Mesenchymal stem cell (in vitro differentiated cells and primary cell): ENCODE measurements at regions not wholly inside any gene's neighbourhood (a gene's known extent, or its start where the extent isn't known, plus 50 kb on each side); places are given as distances from the start of the nearest gene placed in this dataset.

Experiments
- DNase-seq: peaks from one replicate; pipeline ENCODE4 v3.0.0-alpha.2; 2013
- H2AFZ ChIP-seq: one replicate; pipeline ENCODE4 v1.6.1; 2013; ENCODE audit warnings: low read depth, mild to moderate bottlenecking, control low read depth, inconsistent platforms, low read length, moderate library complexity
- H2AK5ac ChIP-seq: 2 replicates; pipeline ENCODE4 v1.6.1; 2013; ENCODE audit warnings: low read length, moderate library complexity, mild to moderate bottlenecking, inconsistent platforms; ENCODE audit not compliant: severe bottlenecking
- H2BK120ac ChIP-seq: one replicate; pipeline ENCODE4 v1.6.1; 2013; ENCODE audit warnings: low read depth, mild to moderate bottlenecking, inconsistent platforms, low read length, moderate library complexity
- H2BK12ac ChIP-seq, 2 experiments: one replicate each; pipeline ENCODE4 v1.6.1; 2013; ENCODE audit warnings: inconsistent platforms in 2 of 2, low read length in 2 of 2, mild to moderate bottlenecking in 2 of 2, moderate library complexity in 2 of 2, control low read depth in 1 of 2
- H2BK15ac ChIP-seq: one replicate; pipeline ENCODE4 v1.6.1; 2013; ENCODE audit warnings: mild to moderate bottlenecking, low read depth, inconsistent platforms; ENCODE audit not compliant: poor library complexity, severe bottlenecking
- H2BK5ac ChIP-seq: 2 replicates; pipeline ENCODE4 v1.6.1; 2013; ENCODE audit warnings: low read depth, mild to moderate bottlenecking, low read length, control low read depth, inconsistent platforms; ENCODE audit not compliant: poor library complexity, severe bottlenecking
- H3K14ac ChIP-seq, 2 experiments: one replicate each; pipeline ENCODE4 v1.6.1; 2013; ENCODE audit warnings: inconsistent platforms in 2 of 2, low read length in 2 of 2, control low read depth in 1 of 2, mild to moderate bottlenecking in 1 of 2, moderate library complexity in 1 of 2
- H3K18ac ChIP-seq, 2 experiments: one replicate each; pipeline ENCODE4 v1.6.1; 2013; ENCODE audit warnings: inconsistent platforms in 2 of 2, low read length in 2 of 2, control low read depth in 1 of 2, low read depth in 1 of 2, mild to moderate bottlenecking in 1 of 2
- H3K23ac ChIP-seq, 2 experiments: one replicate each; pipeline ENCODE4 v1.6.1; 2013; ENCODE audit warnings: inconsistent platforms in 2 of 2, low read length in 2 of 2, mild to moderate bottlenecking in 2 of 2, moderate library complexity in 2 of 2, control low read depth in 1 of 2
- H3K27ac ChIP-seq: 2 replicates; pipeline ENCODE4 v1.5.1; 2013; ENCODE audit warnings: mild to moderate bottlenecking, moderate library complexity, low read length, control low read depth, inconsistent platforms; ENCODE audit not compliant: poor library complexity, severe bottlenecking
- H3K27me3 ChIP-seq, 2 experiments: 2 replicates each; pipeline versions ENCODE4 v1.6.1 to v1.7.0; 2013; ENCODE audit warnings: low read length in 2 of 2, mild to moderate bottlenecking in 2 of 2, moderate library complexity in 2 of 2, control low read depth in 1 of 2, inconsistent platforms in 1 of 2; ENCODE audit not compliant: control insufficient read depth in 1 of 2, insufficient read depth in 1 of 2
- H3K36me3 ChIP-seq, 2 experiments: 2 replicates each; pipeline versions ENCODE4 v1.6.1 to v1.7.0; 2013; ENCODE audit warnings: low read length in 2 of 2, control low read depth in 1 of 2, inconsistent platforms in 1 of 2, low read depth in 1 of 2, mild to moderate bottlenecking in 1 of 2; ENCODE audit not compliant: insufficient read depth in 2 of 2, control insufficient read depth in 1 of 2
- H3K4ac ChIP-seq, 2 experiments: one replicate each; pipeline ENCODE4 v1.6.1; 2013; ENCODE audit warnings: inconsistent platforms in 2 of 2, low read length in 2 of 2, mild to moderate bottlenecking in 2 of 2, moderate library complexity in 2 of 2, control low read depth in 1 of 2, low read depth in 1 of 2
- H3K4me1 ChIP-seq: 2 replicates; pipeline ENCODE4 v1.6.1; 2013; ENCODE audit warnings: low read depth, low read length, control low read depth; ENCODE audit not compliant: control insufficient read depth, insufficient read depth
- H3K4me2 ChIP-seq: 2 replicates; pipeline ENCODE4 v1.6.1; 2013; ENCODE audit warnings: low read length, mild to moderate bottlenecking, inconsistent platforms; ENCODE audit not compliant: poor library complexity, severe bottlenecking
- H3K4me3 ChIP-seq, 2 experiments: 2 replicates each; pipeline versions ENCODE4 v1.5.1 to v1.7.0; 2013; ENCODE audit warnings: low read length in 2 of 2, mild to moderate bottlenecking in 2 of 2, control low read depth in 1 of 2, low read depth in 1 of 2; ENCODE audit not compliant: insufficient read depth in 1 of 2
- H3K79me1 ChIP-seq: replicated peaks from 2 replicates; pipeline ENCODE4 v1.6.1; 2013; ENCODE audit warnings: mild to moderate bottlenecking, control low read depth, low read length, inconsistent platforms; ENCODE audit not compliant: poor library complexity, severe bottlenecking
- H3K9ac ChIP-seq: 2 replicates; pipeline ENCODE4 v1.7.0; 2013; ENCODE audit warnings: mild to moderate bottlenecking, low read length, moderate library complexity
- H3K9me3 ChIP-seq: 2 replicates; pipeline ENCODE4 v1.7.0; 2013; ENCODE audit warnings: mild to moderate bottlenecking, low read length; ENCODE audit not compliant: control insufficient read depth
- H4K8ac ChIP-seq: one replicate; pipeline ENCODE4 v1.6.1; 2013; ENCODE audit warnings: inconsistent platforms, mild to moderate bottlenecking, low read length, moderate library complexity
- H4K91ac ChIP-seq: one replicate; pipeline ENCODE4 v1.6.1; 2013; ENCODE audit warnings: mild to moderate bottlenecking, low read length, inconsistent platforms
- WGBS: methylation state at CpG from one replicate; pipeline ENCODE4 v1.1.7; 2013; ENCODE audit warnings: mixed read lengths; 5-methylcytosine and 5-hydroxymethylcytosine counted together

DNA sequence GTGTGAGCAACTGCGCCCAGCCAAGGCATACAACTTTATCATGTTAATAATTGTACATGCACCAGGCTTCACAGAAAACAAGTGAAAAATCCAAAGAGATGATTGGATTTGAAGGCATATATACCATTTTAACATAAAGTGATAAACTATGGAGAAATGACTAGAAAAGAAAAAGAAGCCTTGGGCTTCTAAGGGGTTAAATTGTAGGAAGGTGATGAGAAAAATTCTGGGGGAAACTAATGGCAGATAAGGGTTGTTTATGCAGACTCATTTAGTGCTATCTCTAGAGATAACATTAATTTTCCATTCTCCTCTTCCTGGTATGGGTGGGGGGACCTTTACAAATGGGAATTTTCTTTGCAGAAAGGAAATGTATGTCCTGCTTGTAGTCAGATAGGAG, 154.0 kb downstream of the TMEM17 start:
- no peak overlapping the region for H2BK12ac ChIP-seq
- H3K9me3 ChIP-seq = peaks cover 4% of the 10 kb centered on the region
- H3K4me2 ChIP-seq = no peak overlapping the region
- no peak overlapping the region for H3K9ac ChIP-seq
- H3K79me1 ChIP-seq = no peaks in the 10 kb centered on the region
- H3K27me3 ChIP-seq = no peaks in the 10 kb centered on the region
- H3K4me1 ChIP-seq = no peaks in the 10 kb centered on the region
- no peak overlapping the region for H3K4ac ChIP-seq
- no peak overlapping the region for H2BK120ac ChIP-seq
- WGBS = 100% methylated on average over 1 of the region's 1 CpG
- H2AK5ac ChIP-seq = no peak overlapping the region
- H3K18ac ChIP-seq = no peak overlapping the region
- H3K4me3 ChIP-seq = no peak overlapping the region
- no peak overlapping the region for H2BK5ac ChIP-seq
- no peak overlapping the region for H4K8ac ChIP-seq
- no peak overlapping the region for H4K91ac ChIP-seq
- H3K23ac ChIP-seq = no peak overlapping the region
- no peak overlapping the region for H3K14ac ChIP-seq
- no peak overlapping the region for H2BK15ac ChIP-seq
- no peak overlapping the region for H3K27ac ChIP-seq
- no peak for DNase-seq
- no peak overlapping the region for H2AFZ ChIP-seq
- no peaks in the 10 kb centered on the region for H3K36me3 ChIP-seq

DNA sequence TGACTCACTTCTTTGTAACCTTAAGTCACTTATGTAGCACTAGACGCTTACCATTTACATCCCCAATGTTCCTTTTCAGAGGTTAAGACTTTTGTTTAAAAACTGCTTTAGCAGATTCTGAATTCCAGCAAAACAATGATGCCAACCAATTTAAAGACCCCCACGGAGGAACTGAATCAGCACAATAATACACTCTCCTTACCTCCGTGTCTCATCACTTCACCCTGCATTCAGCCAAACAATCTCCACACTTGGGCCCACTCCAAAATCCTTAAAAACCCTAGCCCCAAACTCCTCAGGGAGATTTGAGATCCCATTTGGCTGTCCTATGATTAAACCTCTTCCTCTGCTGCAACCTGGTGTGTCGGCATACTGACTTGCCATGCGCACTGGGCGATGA, 153.9 kb downstream of the B3GNT2 start:
- Histone ChIP-seq H2BK12ac (no peak overlapping the region), H2BK15ac (no peak overlapping the region), H2BK5ac (no peak overlapping the region), H3K4me2 (no peak overlapping the region), H3K27ac (no peak overlapping the region), H2AFZ (no peak overlapping the region), H4K91ac (no peak overlapping the region), H3K9me3 (peaks cover 4% of the 10 kb centered on the region), H2AK5ac (no peak overlapping the region), H4K8ac (no peak overlapping the region), H2BK120ac (no peak overlapping the region), H3K36me3 (no peaks in the 10 kb centered on the region), H3K4me1 (no peaks in the 10 kb centered on the region), H3K23ac (no peak overlapping the region), H3K14ac (no peak overlapping the region), H3K79me1 (no peaks in the 10 kb centered on the region), H3K4me3 (no peak overlapping the region), H3K4ac (no peak overlapping the region), H3K9ac (no peak overlapping the region), H3K18ac (no peak overlapping the region), H3K27me3 (no peaks in the 10 kb centered on the region)
- DNase-seq = no peak
- WGBS = 83% methylated on average over 4 of the region's 6 CpGs

DNA sequence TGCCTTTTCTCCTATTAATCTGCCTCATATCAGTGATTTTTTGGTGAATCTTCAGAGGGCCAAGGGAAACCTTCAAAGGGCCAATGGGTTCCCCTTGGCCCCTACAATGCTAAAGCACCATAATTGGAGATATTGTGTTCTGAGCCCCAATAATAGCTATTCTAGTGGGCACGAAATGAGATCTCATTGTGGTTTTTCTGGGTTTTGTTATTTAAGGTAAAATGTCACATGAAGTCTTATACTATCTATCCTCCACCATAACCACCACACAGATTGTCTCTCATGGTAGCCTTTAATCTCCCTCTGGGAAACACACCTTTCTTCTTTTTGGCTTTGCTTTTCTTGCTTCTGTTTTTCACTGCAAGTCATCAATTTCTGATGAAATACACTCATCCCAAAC, 152.8 kb downstream of the B3GNT2 start:
- H2BK120ac ChIP-seq = no peak overlapping the region
- no peaks in the 10 kb centered on the region for H3K27me3 ChIP-seq
- H3K9ac ChIP-seq = no peak overlapping the region
- no peaks in the 10 kb centered on the region for H3K79me1 ChIP-seq
- no peak overlapping the region for H2AFZ ChIP-seq
- no peak overlapping the region for H2AK5ac ChIP-seq
- H2BK15ac ChIP-seq = no peak overlapping the region
- no peak overlapping the region for H4K8ac ChIP-seq
- H3K4me3 ChIP-seq = no peak overlapping the region
- no peak overlapping the region for H3K18ac ChIP-seq
- H3K9me3 ChIP-seq = peaks cover 4% of the 10 kb centered on the region
- H3K4me1 ChIP-seq = no peaks in the 10 kb centered on the region
- no peak overlapping the region for H4K91ac ChIP-seq
- H2BK5ac ChIP-seq = no peak overlapping the region
- H3K36me3 ChIP-seq = no peaks in the 10 kb centered on the region
- no peak overlapping the region for H3K4me2 ChIP-seq
- no peak overlapping the region for H3K27ac ChIP-seq
- H3K4ac ChIP-seq = no peak overlapping the region
- no CpG with 5 or more reads among the region's 1 CpG for WGBS
- H2BK12ac ChIP-seq = no peak overlapping the region
- H3K14ac ChIP-seq = no peak overlapping the region
- no peak for DNase-seq
- H3K23ac ChIP-seq = no peak overlapping the region

DNA sequence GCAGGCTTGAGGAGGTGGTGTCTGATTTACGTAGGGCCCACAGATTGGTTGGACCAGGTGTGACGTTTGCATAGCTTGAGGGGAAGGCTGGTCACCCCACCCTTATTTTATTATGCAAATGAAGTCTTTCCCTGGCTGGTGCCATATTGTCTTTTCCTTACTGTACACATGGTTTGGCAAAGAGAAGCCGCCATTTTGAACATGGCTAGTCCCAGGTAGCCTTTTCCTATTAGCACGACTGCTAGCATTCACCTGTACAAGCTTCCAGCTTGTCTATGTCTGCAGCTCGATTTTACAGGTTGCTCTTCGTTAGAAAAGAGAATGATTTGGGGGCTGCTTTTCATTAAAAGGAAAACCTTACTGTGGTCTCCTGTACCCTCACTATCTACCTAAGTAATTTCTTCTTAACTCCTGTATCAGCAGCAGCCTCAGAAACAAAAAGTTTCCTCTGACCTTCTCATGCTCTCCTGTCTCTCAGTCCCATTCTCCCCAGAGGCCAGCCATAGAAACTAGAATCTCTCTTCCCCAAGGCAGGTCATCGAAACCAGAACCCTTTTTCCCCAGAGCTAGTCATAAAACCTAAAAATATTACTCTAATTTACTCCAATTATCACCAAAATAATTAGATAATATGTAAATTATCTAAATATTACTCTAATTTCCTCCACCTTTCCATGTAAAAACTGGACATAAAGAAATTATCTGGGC, 151.8 kb downstream of the B3GNT2 start:
- Histone ChIP-seq H2BK12ac (no peak overlapping the region), H2AFZ (no peak overlapping the region), H3K27me3 (no peaks in the 10 kb centered on the region), H3K79me1 (no peaks in the 10 kb centered on the region), H2BK15ac (no peak overlapping the region), H2BK5ac (no peak overlapping the region), H3K4me2 (no peak overlapping the region), H2BK120ac (no peak overlapping the region), H3K4me1 (no peaks in the 10 kb centered on the region), H3K27ac (no peak overlapping the region), H3K36me3 (no peaks in the 10 kb centered on the region), H3K4me3 (no peak overlapping the region), H3K23ac (no peak overlapping the region), H4K8ac (no peak overlapping the region), H3K9ac (no peak overlapping the region), H2AK5ac (no peak overlapping the region), H3K14ac (no peak overlapping the region), H3K18ac (no peak overlapping the region), H4K91ac (no peak overlapping the region), H3K9me3 (peaks cover 4% of the 10 kb centered on the region), H3K4ac (no peak overlapping the region)
- no peak for DNase-seq
- WGBS = 90% methylated on average over 6 of the region's 7 CpGs
